Right atrium auricular region (tissue), 2 donors: ENCODE measurements at regions not wholly inside any gene's neighbourhood (a gene's known extent, or its start where the extent isn't known, plus 50 kb on each side); places are given as distances from the start of the nearest gene placed in this dataset.
A peak's percentile ranks its signal among the peaks of the same experiment; 100 is the strongest.

ENCODE experiments used
- DNase-seq: peaks from one replicate; pipeline ENCODE4 v3.0.0-alpha.2; 2019; ENCODE audit warnings: low spot score
- H3K27ac ChIP-seq, 2 donors: fragments of 200-600 bp; sonication (generic); 1 replicate in 1 of 2; 2 replicates in 1 of 2; pipeline ENCODE4 v1.5.1; 2016 to 2019
- H3K27me3 ChIP-seq, 2 donors: fragments of 200-600 bp; sonication (generic); one replicate each; pipeline versions ENCODE4 v1.5.1 to v1.6.0; 2017 to 2019
- H3K36me3 ChIP-seq: fragments of 200-600 bp; sonication (generic); one replicate; pipeline ENCODE4 v1.5.1; 2016
- H3K4me1 ChIP-seq, 2 donors: fragments of 200-600 bp; sonication (generic); one replicate each; pipeline versions ENCODE4 v1.5.1 to v1.6.0; 2017 to 2019
- H3K4me3 ChIP-seq, 2 donors: fragments of 200-600 bp; sonication (generic); 1 replicate in 1 of 2; 2 replicates in 1 of 2; pipeline ENCODE4 v1.5.1; 2017 to 2019; ENCODE audit warnings: mild to moderate bottlenecking in 1 of 2, moderate library complexity in 1 of 2
- H3K9me3 ChIP-seq, 2 donors: fragments of 200-600 bp; sonication (generic); one replicate each; pipeline ENCODE4 v1.5.1; 2019
- CTCF ChIP-seq, 2 donors: fragments of 200-600 bp; sonication (generic); IDR thresholded peaks; one replicate each; pipeline ENCODE4 v1.5.1; 2019; ENCODE audit warnings: antibody characterized with exemption in 2 of 2

- no peak overlapping the region for H3K27ac ChIP-seq
- H3K27me3 ChIP-seq = no peaks in the 10 kb centered on the region
- H3K4me1 ChIP-seq = no peaks in the 10 kb centered on the region
- H3K4me3 ChIP-seq = no peak overlapping the region
- H3K9me3 ChIP-seq = no peaks in the 10 kb centered on the region
- H3K36me3 ChIP-seq = no peaks in the 10 kb centered on the region
- no peak for TF ChIP-seq CTCF (IDR thresholded peaks at IDR 0.05)
- DNase-seq = no peak
These were observed 106.6 kb upstream of the HMHB1 start for GRCh38 chr5:143705381-143705780.

DNA sequence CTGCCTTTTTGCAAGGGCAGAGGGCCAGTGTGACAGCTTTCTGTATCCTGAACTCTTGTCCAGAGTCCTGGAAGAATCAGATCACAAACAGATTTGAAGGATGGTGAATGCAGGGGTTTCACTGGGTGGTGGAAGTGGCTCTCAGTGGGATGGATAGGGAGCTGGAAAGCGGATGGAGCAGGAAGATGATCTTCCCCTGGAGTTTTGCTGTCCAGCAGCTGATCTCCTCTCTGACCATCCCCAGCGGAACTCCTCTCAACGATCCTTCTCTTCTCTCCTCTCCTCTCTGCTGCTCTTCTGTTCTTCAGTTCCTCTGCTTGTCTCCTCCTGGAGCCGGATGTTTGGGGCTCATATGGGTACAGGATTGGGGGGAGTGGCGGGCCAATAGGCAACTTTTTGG is 108.3 kb upstream of the HMHB1 start:
- TF ChIP-seq CTCF (IDR thresholded peaks at IDR 0.05) = no peak
- no peak overlapping the region for H3K4me3 ChIP-seq
- H3K9me3 ChIP-seq = no peaks in the 10 kb centered on the region
- H3K27me3 ChIP-seq = no peaks in the 10 kb centered on the region
- no peak overlapping the region for H3K27ac ChIP-seq
- H3K4me1 ChIP-seq = no peaks in the 10 kb centered on the region
- DNase-seq = no peak
- no peaks in the 10 kb centered on the region for H3K36me3 ChIP-seq

DNA sequence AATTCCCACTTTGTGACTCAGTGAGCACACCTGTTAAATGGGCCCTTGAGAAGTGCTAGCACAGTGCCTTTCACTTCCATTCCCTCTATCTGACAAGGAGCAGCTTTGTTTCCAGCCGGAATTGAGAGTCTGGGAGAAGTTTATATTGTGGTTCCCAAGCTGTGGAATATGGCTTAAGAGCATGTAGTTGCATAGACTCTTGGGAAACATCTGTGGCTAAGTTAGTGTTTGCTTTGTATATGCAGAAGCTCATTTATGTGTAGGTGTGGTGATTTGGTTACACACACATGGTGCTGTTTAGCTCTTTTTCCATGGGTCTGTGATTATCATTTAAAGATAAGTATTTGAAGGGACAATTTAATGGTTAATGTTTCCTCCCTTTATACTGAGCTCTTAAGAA is 110.5 kb upstream of the HMHB1 start:
- no peak for DNase-seq
- TF ChIP-seq CTCF (IDR thresholded peaks at IDR 0.05) = no peak
- Histone ChIP-seq H3K4me3 (no peak overlapping the region), H3K36me3 (no peaks in the 10 kb centered on the region), H3K4me1 (no peaks in the 10 kb centered on the region), H3K27ac (no peak overlapping the region), H3K27me3 (no peaks in the 10 kb centered on the region), H3K9me3 (no peaks in the 10 kb centered on the region)

DNA sequence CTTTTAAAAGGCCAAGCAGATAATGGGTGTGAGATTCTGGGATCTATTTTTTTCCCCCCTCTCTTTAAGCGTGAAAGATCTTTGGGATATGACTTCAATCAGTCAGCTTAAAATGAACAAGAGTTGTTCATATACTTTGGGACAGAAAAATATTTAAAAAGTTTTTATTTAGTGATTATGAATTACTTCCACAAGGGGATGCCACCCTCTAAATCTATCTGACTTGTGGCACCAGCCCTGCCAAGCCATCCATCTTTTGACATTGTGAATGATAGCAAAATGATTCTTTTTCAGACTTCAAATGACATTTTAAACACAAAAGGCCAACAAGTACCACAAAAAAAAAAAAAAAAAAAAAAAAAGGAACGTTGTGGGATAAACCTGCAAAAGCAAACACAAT is 111.0 kb upstream of the HMHB1 start:
- no peak overlapping the region for H3K4me3 ChIP-seq
- H3K9me3 ChIP-seq = no peaks in the 10 kb centered on the region
- H3K36me3 ChIP-seq = no peaks in the 10 kb centered on the region
- no peaks in the 10 kb centered on the region for H3K4me1 ChIP-seq
- peak in 1 of 2 donors; percentile 22 for TF ChIP-seq CTCF (IDR thresholded peaks at IDR 0.05)
- DNase-seq = no peak
- no peaks in the 10 kb centered on the region for H3K27me3 ChIP-seq
- H3K27ac ChIP-seq = no peak overlapping the region

- no peaks in the 10 kb centered on the region for H3K36me3 ChIP-seq
- H3K4me3 ChIP-seq = no peak overlapping the region
- H3K4me1 ChIP-seq = peaks cover 0 to 5% of the 10 kb centered on the region in 2 donors
- H3K9me3 ChIP-seq = no peaks in the 10 kb centered on the region
- no peak overlapping the region for H3K27ac ChIP-seq
- DNase-seq = no peak
- no peaks in the 10 kb centered on the region for H3K27me3 ChIP-seq
- TF ChIP-seq CTCF (IDR thresholded peaks at IDR 0.05) = no peak
These were observed 112.8 kb upstream of the HMHB1 start for GRCh38 chr5:143699121-143699520.

DNA sequence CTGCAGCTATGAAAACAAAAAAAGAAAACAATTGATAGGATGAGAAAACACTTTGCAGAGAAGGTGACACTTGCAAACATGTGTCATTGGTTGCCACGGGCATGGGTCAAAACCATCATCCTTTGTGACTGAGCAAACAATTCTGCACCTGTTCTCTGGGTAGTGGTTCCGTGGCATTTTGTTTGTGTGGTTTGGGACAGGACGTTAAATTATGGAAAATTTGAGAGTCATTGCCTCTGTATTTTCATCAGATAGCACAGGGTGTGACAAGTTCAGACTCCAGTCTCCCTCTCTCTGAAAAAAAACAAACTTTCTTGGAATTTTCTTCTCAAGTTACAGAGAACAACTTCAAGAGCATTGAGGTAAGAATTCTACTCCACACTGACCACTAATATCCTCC is 113.4 kb upstream of the HMHB1 start:
- H3K27ac ChIP-seq = no peak overlapping the region
- H3K36me3 ChIP-seq = no peaks in the 10 kb centered on the region
- no peak overlapping the region for H3K4me3 ChIP-seq
- peaks cover 0 to 9% of the 10 kb centered on the region in 2 donors for H3K4me1 ChIP-seq
- no peaks in the 10 kb centered on the region for H3K27me3 ChIP-seq
- no peak for TF ChIP-seq CTCF (IDR thresholded peaks at IDR 0.05)
- no peaks in the 10 kb centered on the region for H3K9me3 ChIP-seq
- no peak for DNase-seq
